ENCODE measurements at regions not wholly inside any gene's neighbourhood (a gene's known extent, or its start where the extent isn't known, plus 50 kb on each side); places are given as distances from the start of the nearest gene placed in this dataset.

DNA sequence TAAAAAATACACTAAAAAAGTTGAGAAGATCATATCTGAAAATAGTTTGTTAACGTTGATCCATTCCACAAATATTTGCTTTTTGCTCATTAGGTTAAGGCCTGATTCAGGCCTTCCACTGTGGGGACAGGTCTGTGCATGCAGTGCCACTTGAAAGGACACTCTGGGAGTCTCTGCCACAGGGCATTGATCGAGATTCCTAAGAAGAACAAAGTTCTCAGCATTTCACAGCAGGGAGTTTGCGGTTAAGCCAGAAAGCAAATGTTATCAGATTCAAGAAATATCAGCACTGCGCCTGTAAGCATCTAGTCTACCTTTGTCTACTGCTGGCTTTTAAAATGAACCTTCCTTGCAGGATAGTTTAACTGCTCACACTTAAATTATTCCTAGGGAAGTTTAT lies 62.2 kb upstream of the TNIP3 start:
- no peak for DNase-seq

DNA sequence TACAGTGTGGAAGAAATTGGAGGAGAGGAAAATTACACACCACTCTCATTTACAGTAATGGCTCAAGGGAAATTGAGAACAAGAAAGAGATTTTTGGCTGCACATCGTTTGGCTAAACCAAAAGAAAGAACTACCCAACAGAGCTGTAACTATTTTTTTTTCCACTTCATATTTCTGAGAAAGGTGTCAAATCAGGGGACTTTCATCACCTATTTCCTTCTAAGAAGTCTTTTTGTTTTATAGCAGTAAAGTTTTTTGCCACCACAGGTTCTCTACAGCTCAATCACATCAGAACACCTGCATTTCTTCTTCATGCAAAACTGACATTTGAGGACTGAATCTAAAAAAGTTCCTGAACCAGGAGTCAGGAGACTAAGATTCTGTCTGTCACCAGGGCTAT lies 57.5 kb upstream of the TNIP3 start:
- no peak for DNase-seq

DNA sequence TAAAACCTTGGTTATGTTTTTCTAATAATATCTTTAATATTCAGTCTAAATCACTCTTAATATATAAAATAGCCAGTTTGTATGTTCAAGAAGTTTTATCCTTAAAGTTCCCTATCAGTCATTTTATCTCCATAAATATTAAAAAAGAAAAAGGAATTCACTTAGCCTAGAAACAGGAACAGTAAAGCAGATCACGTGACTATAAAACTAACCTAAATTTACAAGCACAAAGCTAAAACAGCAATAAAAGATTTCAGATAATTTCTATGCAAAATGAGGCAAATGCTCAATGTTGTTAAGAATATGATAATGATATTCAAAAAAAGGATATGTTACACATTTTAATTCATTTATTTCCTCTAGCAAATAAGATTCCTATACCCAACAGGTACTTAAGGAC lies 57.1 kb upstream of the TNIP3 start:
- no peak for DNase-seq

DNA sequence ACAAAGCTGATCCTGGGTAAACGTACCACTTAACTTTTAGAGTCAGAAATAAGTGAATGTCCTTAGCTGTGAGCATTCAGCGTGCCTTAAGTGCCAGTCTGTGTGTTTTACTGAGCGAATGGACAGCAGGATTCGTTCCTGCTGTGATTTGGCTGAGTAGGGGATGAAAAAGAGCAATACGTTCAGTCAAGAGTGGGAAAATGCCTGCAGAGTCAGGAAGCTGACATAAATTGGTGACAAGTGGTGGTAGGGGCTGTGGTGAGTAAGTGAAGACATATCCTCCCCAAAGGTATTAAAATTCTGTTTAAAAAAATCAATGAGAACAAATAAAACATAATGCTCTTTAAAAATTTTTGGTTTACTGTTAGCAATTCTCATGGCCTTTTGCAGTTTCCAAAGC lies 56.6 kb upstream of the TNIP3 start:
- DNase-seq = no peak

DNA sequence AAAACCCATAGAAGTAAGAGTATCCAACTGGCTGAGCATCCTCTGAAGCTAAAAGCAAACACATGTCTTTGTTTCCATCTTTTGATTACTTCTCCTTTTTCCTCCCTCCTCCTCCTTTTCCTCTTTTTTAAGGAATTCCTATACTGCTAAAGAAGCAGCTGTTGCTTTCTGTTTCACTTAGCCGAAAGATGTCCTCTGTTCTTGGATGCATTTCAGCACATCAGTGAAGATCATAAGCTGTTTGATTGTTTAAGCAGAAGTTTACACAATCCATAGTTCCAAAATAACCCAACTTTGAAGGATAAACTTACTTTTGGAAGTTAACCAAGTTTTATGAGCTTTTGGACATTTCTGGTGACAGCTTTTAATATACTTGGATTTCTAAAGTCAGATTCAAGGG lies 55.1 kb upstream of the TNIP3 start:
- no peak for DNase-seq

DNA sequence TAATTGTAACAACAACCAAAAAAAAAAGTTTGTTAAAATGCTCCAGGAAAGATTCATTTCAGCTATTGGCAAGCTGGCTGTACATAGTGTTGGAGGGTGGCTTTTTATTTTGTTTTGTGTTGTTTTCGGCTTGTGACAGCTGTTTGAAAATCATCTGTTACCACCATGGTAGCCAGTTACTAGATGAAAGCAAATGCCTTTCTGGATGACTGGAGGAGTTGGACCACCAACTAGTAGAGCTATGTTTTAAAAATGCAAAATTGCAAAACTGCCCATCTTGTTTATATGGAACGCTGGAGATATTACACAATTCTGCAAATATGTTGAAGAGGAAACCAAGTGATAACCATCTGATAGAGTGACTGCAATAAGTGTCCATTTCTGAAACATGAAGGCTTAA lies 53.2 kb upstream of the TNIP3 start:
- DNase-seq = no peak

DNA sequence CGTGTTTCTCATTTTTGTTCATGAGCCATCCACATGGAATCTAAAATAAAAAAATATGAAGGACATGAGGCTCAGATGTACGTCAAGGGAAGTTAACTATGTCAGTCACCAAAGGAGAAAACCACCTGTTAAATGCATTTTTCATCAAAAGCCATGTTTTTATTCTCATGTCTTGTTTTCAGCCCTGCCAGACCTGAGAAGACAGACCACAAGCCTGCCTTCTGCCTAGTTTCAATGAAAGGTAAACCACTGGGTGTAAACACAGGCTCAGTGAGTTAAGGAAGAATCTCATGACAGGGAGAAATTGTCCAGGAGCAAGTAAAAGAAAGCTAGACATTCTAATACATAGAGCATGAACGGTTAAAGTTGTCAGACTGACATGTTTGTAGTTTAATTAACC lies 52.3 kb upstream of the TNIP3 start:
- DNase-seq = no peak

DNA sequence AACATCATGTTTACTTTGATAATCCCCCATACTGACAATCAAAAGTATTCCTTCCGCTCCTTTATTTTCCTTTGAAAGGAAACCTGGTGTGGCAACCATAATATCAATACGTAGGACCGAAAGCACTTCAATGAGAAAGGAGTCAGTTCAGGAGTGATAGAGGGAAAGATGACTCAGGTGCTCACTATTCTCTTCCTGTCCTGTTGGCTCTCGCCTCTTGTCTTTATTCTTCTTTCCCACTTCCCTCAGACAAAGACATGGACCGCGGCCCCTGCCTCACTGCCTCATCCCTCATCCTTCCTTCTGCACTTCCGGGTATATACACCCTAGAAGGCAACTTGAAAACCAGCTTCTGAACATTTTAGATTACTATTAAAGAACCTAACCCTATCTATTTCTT lies 49.8 kb upstream of the TNIP3 start:
- DNase-seq = no peak

Measured in right forelimb (tissue), 1 donor.